ENCODE measurements at regions not wholly inside any gene's neighbourhood (a gene's known extent, or its start where the extent isn't known, plus 50 kb on each side); places are given as distances from the start of the nearest gene placed in this dataset.

- H3K36me3 ChIP-seq (ENCODE audit: insufficient read depth, low read length): no peaks in the 10 kb centered on the region
- CTCF ChIA-PET (ENCODE audit: unreplicated experiment): no interaction called here
- no peaks in the 10 kb centered on the region for H3K79me2 ChIP-seq (ENCODE audit: insufficient read depth, low read depth, low read length)
- H3K9me2 ChIP-seq (ENCODE audit: insufficient read depth, low read length): no peaks in the 10 kb centered on the region
- H3K4me2 ChIP-seq (ENCODE audit: low read length): no peak overlapping the region
- no TSS peak for BruUV-seq (replicated peaks)
- no peak overlapping the region for H3K27ac ChIP-seq (ENCODE audit: low read depth, low read length, poor library complexity, severe bottlenecking)
- no peak overlapping the region for H3K4me3 ChIP-seq (ENCODE audit: low read depth, low read length, poor library complexity, severe bottlenecking)
- H4K20me1 ChIP-seq (ENCODE audit: insufficient read depth, low read length): no peaks in the 10 kb centered on the region
- intact Hi-C loops (cut with micrococcal nuclease; ENCODE audit: unreplicated experiment): no loop called here
- H2AFZ ChIP-seq (ENCODE audit: low read length): no peak overlapping the region
- POLR2A ChIA-PET: no interaction called here
- DNase-seq (ENCODE audit: low spot score): no peak
- no peaks in the 10 kb centered on the region for H3K4me1 ChIP-seq (ENCODE audit: insufficient read depth, low read length, poor library complexity, severe bottlenecking)
- H3K9me3 ChIP-seq (ENCODE audit: low read length): no peaks in the 10 kb centered on the region
- TF ChIP-seq EZH2phosphoT487 (IDR thresholded peaks at IDR 0.05; ENCODE audit: borderline replicate concordance, low read depth, low read length): no peak
- no peak for TF ChIP-seq CTCF (conservative IDR thresholded peaks at IDR 0.05; ENCODE audit: low read length)
These were observed 175.8 kb upstream of the CDH20 start for GRCh38 chr18:61157451-61157850.

DNA sequence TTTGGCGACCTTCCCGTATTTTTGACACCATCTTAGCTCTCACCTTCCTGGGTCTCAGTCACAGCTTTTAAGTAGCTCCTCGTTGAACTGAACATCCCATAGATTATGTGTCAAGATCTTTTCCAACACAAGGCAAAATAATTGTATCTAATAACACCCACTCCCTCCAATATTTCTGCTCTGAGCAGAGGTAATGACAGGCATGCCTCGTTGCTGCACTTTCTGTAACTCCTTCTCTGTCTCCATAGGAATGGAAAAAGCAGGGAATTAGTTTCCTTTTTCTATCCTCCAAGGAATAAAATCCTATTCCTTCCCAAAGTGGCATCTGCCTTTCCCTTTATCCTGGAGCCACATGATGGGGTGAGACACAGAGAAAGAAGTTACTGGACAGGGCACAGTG is 174.0 kb upstream of the CDH20 start:
- no peaks in the 10 kb centered on the region for H3K36me3 ChIP-seq (ENCODE audit: insufficient read depth, low read length)
- no peak overlapping the region for H3K4me2 ChIP-seq (ENCODE audit: low read length)
- no peaks in the 10 kb centered on the region for H3K79me2 ChIP-seq (ENCODE audit: insufficient read depth, low read depth, low read length)
- H2AFZ ChIP-seq (ENCODE audit: low read length): no peak overlapping the region
- TF ChIP-seq CTCF (conservative IDR thresholded peaks at IDR 0.05; ENCODE audit: low read length): no peak
- TF ChIP-seq EZH2phosphoT487 (IDR thresholded peaks at IDR 0.05; ENCODE audit: borderline replicate concordance, low read depth, low read length): no peak
- ChIA-PET POLR2A (no interaction called here), CTCF (ENCODE audit: unreplicated experiment) (no interaction called here)
- no peaks in the 10 kb centered on the region for H4K20me1 ChIP-seq (ENCODE audit: insufficient read depth, low read length)
- DNase-seq (ENCODE audit: low spot score): no peak
- BruUV-seq (replicated peaks): no TSS peak
- H3K9me3 ChIP-seq (ENCODE audit: low read length): no peaks in the 10 kb centered on the region
- no peak overlapping the region for H3K27ac ChIP-seq (ENCODE audit: low read depth, low read length, poor library complexity, severe bottlenecking)
- intact Hi-C loops (cut with micrococcal nuclease; ENCODE audit: unreplicated experiment): no loop called here
- no peaks in the 10 kb centered on the region for H3K9me2 ChIP-seq (ENCODE audit: insufficient read depth, low read length)
- no peak overlapping the region for H3K4me3 ChIP-seq (ENCODE audit: low read depth, low read length, poor library complexity, severe bottlenecking)
- H3K4me1 ChIP-seq (ENCODE audit: insufficient read depth, low read length, poor library complexity, severe bottlenecking): no peaks in the 10 kb centered on the region

GRCh38 chr18:61164321-61164720 is 168.9 kb upstream of the CDH20 start:
- no peak overlapping the region for H3K4me3 ChIP-seq (ENCODE audit: low read depth, low read length, poor library complexity, severe bottlenecking)
- H2AFZ ChIP-seq (ENCODE audit: low read length): no peak overlapping the region
- no peaks in the 10 kb centered on the region for H4K20me1 ChIP-seq (ENCODE audit: insufficient read depth, low read length)
- H3K79me2 ChIP-seq (ENCODE audit: insufficient read depth, low read depth, low read length): no peaks in the 10 kb centered on the region
- ChIA-PET CTCF (ENCODE audit: unreplicated experiment) (no interaction called here), POLR2A (no interaction called here)
- no peaks in the 10 kb centered on the region for H3K36me3 ChIP-seq (ENCODE audit: insufficient read depth, low read length)
- no TSS peak for BruUV-seq (replicated peaks)
- no peak overlapping the region for H3K4me2 ChIP-seq (ENCODE audit: low read length)
- H3K9me3 ChIP-seq (ENCODE audit: low read length): no peaks in the 10 kb centered on the region
- DNase-seq (ENCODE audit: low spot score): no peak
- H3K27ac ChIP-seq (ENCODE audit: low read depth, low read length, poor library complexity, severe bottlenecking): no peak overlapping the region
- TF ChIP-seq EZH2phosphoT487 (IDR thresholded peaks at IDR 0.05; ENCODE audit: borderline replicate concordance, low read depth, low read length): no peak
- no peak for TF ChIP-seq CTCF (conservative IDR thresholded peaks at IDR 0.05; ENCODE audit: low read length)
- no peaks in the 10 kb centered on the region for H3K9me2 ChIP-seq (ENCODE audit: insufficient read depth, low read length)
- no peaks in the 10 kb centered on the region for H3K4me1 ChIP-seq (ENCODE audit: insufficient read depth, low read length, poor library complexity, severe bottlenecking)
- intact Hi-C loops (cut with micrococcal nuclease; ENCODE audit: unreplicated experiment): no loop called here

Data from OCI-LY7 (cell line).